ENCODE measurements at regions not wholly inside any gene's neighbourhood (a gene's known extent, or its start where the extent isn't known, plus 50 kb on each side); places are given as distances from the start of the nearest gene placed in this dataset.

- Histone ChIP-seq H3K4me1 (ENCODE audit: control insufficient read depth, insufficient read depth, low read length) (no peaks in the 10 kb centered on the region), H3K9ac (ENCODE audit: low read length) (no peak overlapping the region), H3K27ac (ENCODE audit: low read depth, low read length) (no peak overlapping the region), H3K27me3 (ENCODE audit: control insufficient read depth, insufficient read depth, low read length) (no peaks in the 10 kb centered on the region), H3K36me3 (ENCODE audit: control insufficient read depth, insufficient read depth, low read length) (no peaks in the 10 kb centered on the region), H3K4me3 (ENCODE audit: low read length) (no peak overlapping the region)
Measured at GRCh38 chr1:219401724-219402625, 210.9 kb downstream of the ZC3H11B start.

DNA sequence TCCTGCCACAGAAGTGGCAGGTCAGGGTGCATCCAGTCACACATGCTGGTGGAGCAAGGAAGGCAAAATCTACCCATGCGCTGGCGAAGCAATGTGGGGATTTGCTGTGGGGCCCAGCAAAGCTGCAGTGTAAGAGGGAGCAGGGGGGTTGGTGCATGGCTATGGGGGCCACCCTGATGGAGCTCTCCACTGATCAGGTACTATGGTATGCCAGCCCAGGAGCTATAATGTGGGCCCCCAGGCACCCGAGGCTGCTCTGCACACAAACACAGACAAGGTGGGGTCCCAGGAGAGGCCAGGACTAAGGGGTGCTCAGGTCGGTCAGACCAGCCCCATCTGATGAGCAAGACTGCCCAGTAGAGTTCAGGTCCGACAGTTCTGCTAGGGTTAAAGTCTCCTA is 213.5 kb downstream of the ZC3H11B start:
- Histone ChIP-seq H3K27me3 (ENCODE audit: control insufficient read depth, insufficient read depth, low read length) (no peaks in the 10 kb centered on the region), H3K36me3 (ENCODE audit: control insufficient read depth, insufficient read depth, low read length) (no peaks in the 10 kb centered on the region), H3K4me3 (ENCODE audit: low read length) (no peak overlapping the region), H3K27ac (ENCODE audit: low read depth, low read length) (no peak overlapping the region), H3K9ac (ENCODE audit: low read length) (no peak overlapping the region), H3K4me1 (ENCODE audit: control insufficient read depth, insufficient read depth, low read length) (no peaks in the 10 kb centered on the region)

- H3K27ac ChIP-seq (ENCODE audit: low read depth, low read length) = no peak overlapping the region
- H3K27me3 ChIP-seq (ENCODE audit: control insufficient read depth, insufficient read depth, low read length) = no peaks in the 10 kb centered on the region
- no peaks in the 10 kb centered on the region for H3K4me1 ChIP-seq (ENCODE audit: control insufficient read depth, insufficient read depth, low read length)
- no peaks in the 10 kb centered on the region for H3K36me3 ChIP-seq (ENCODE audit: control insufficient read depth, insufficient read depth, low read length)
- H3K4me3 ChIP-seq (ENCODE audit: low read length) = no peak overlapping the region
- H3K9ac ChIP-seq (ENCODE audit: low read length) = no peak overlapping the region
Measured at GRCh38 chr1:219398815-219399396, 214.0 kb downstream of the ZC3H11B start.

- Histone ChIP-seq H3K36me3 (ENCODE audit: control insufficient read depth, insufficient read depth, low read length) (no peaks in the 10 kb centered on the region), H3K4me1 (ENCODE audit: control insufficient read depth, insufficient read depth, low read length) (no peaks in the 10 kb centered on the region), H3K27me3 (ENCODE audit: control insufficient read depth, insufficient read depth, low read length) (no peaks in the 10 kb centered on the region), H3K4me3 (ENCODE audit: low read length) (no peak overlapping the region), H3K27ac (ENCODE audit: low read depth, low read length) (no peak overlapping the region), H3K9ac (ENCODE audit: low read length) (no peak overlapping the region)
Measured at GRCh38 chr1:219397511-219397910, 215.4 kb downstream of the ZC3H11B start.

DNA sequence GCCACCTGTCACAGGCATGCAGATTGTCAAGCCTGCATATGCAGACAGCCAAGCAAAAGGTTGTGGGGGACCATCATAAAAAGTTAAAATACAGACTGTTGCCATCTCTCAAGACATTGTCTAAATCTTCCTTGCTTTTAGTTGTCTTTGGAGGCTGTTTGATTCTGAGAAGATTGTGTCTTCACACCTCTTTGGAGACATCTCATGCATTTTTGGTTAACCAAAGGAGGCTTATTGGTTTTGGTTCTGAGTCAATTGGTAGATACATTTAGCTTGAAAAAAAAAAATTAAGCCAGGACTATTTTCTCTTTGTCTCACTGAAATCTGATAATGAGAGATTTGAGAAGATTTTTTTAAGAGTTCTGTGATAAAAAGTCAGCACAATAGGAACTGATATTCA is 217.6 kb downstream of the LYPLAL1 start:
- Histone ChIP-seq H3K27me3 (ENCODE audit: control insufficient read depth, insufficient read depth, low read length) (no peaks in the 10 kb centered on the region), H3K4me1 (ENCODE audit: control insufficient read depth, insufficient read depth, low read length) (no peaks in the 10 kb centered on the region), H3K4me3 (ENCODE audit: low read length) (no peak overlapping the region), H3K27ac (ENCODE audit: low read depth, low read length) (no peak overlapping the region), H3K9ac (ENCODE audit: low read length) (no peak overlapping the region), H3K36me3 (ENCODE audit: control insufficient read depth, insufficient read depth, low read length) (no peaks in the 10 kb centered on the region)

DNA sequence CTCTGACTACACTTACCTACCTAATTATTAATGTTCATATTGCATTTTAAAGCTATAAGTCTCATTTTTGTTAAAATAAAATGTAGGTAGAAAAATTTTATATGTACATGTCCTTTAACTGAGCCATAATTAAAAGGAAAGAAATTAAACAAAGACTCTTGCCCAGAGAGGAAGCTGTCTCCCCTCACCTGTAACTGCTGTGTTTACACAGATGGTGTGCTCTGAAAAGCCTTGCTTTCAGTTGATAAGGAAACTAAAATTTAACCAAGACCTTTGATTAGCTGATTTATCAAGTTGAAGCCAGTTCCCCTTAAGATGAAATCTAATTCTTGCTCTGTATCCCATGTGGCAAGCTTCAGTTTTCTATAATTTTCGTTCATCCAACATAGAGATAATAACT is 213.5 kb downstream of the LYPLAL1 start:
- Histone ChIP-seq H3K36me3 (ENCODE audit: control insufficient read depth, insufficient read depth, low read length) (no peaks in the 10 kb centered on the region), H3K27ac (ENCODE audit: low read depth, low read length) (no peak overlapping the region), H3K4me3 (ENCODE audit: low read length) (no peak overlapping the region), H3K9ac (ENCODE audit: low read length) (no peak overlapping the region), H3K27me3 (ENCODE audit: control insufficient read depth, insufficient read depth, low read length) (no peaks in the 10 kb centered on the region), H3K4me1 (ENCODE audit: control insufficient read depth, insufficient read depth, low read length) (no peaks in the 10 kb centered on the region)

DNA sequence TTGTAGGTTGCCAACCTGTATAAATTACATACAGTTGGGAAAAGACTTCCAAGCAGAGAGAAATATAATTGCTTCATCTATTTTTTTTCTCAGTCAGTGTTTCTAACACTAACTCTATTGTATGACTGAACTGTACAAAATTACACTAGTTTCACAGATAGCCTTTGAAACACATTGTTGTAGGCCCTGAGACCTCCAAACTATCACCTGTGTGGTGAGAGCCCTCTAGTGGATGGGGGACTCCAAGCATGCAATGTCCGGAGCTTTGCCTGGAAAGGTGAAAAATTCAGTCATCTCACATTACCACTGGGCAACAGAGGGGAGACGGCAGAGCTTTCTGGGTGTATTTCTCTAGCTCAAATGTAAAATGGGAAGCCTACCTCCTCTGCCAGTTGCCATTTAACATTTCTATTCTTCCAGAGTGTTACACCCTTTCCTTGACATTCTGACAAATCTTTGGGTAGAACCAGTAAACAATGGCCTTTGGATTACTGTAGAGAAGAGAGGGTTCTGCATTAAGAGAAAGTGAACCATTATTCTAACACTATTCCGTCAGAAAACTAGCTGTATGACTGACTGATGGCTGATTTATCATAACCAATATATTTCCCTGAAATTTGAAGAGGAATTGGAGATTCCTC is 212.2 kb downstream of the LYPLAL1 start:
- H3K9ac ChIP-seq (ENCODE audit: low read length) = no peak overlapping the region
- H3K27me3 ChIP-seq (ENCODE audit: control insufficient read depth, insufficient read depth, low read length) = no peaks in the 10 kb centered on the region
- H3K4me1 ChIP-seq (ENCODE audit: control insufficient read depth, insufficient read depth, low read length) = no peaks in the 10 kb centered on the region
- no peak overlapping the region for H3K27ac ChIP-seq (ENCODE audit: low read depth, low read length)
- H3K4me3 ChIP-seq (ENCODE audit: low read length) = no peak overlapping the region
- H3K36me3 ChIP-seq (ENCODE audit: control insufficient read depth, insufficient read depth, low read length) = no peaks in the 10 kb centered on the region

- Histone ChIP-seq H3K9ac (ENCODE audit: low read length) (no peak overlapping the region), H3K4me3 (ENCODE audit: low read length) (no peak overlapping the region), H3K4me1 (ENCODE audit: control insufficient read depth, insufficient read depth, low read length) (no peaks in the 10 kb centered on the region), H3K27ac (ENCODE audit: low read depth, low read length) (no peak overlapping the region), H3K36me3 (ENCODE audit: control insufficient read depth, insufficient read depth, low read length) (no peaks in the 10 kb centered on the region), H3K27me3 (ENCODE audit: control insufficient read depth, insufficient read depth, low read length) (no peaks in the 10 kb centered on the region)
Measured at GRCh38 chr1:219383281-219383680, 209.6 kb downstream of the LYPLAL1 start.

GRCh38 chr1:219381396-219381795 is 207.7 kb downstream of the LYPLAL1 start:
- H3K4me3 ChIP-seq (ENCODE audit: low read length) = no peak overlapping the region
- no peak overlapping the region for H3K27ac ChIP-seq (ENCODE audit: low read depth, low read length)
- H3K36me3 ChIP-seq (ENCODE audit: control insufficient read depth, insufficient read depth, low read length) = no peaks in the 10 kb centered on the region
- no peak overlapping the region for H3K9ac ChIP-seq (ENCODE audit: low read length)
- no peaks in the 10 kb centered on the region for H3K27me3 ChIP-seq (ENCODE audit: control insufficient read depth, insufficient read depth, low read length)
- H3K4me1 ChIP-seq (ENCODE audit: control insufficient read depth, insufficient read depth, low read length) = no peaks in the 10 kb centered on the region

DNA sequence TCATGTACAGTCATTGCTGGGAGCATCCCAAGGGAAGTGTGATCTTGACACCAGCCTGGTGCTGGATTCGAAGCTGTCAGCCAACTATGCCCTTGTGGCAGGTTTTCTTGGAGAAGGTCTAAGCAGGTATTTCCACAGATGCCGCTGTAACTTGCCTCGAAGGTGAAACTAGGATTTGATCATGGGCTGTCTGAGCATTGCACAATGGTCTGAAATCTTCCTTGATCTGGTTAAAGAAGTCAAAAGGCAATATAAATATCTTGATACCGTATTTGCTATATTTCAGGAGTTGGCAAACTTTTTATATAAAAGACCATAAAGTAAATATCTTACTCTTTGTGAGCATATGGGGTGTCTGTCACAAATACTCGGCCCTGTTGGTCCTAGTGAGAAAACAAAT is 206.8 kb downstream of the LYPLAL1 start:
- H3K4me1 ChIP-seq (ENCODE audit: control insufficient read depth, insufficient read depth, low read length) = no peaks in the 10 kb centered on the region
- H3K9ac ChIP-seq (ENCODE audit: low read length) = no peak overlapping the region

DNA sequence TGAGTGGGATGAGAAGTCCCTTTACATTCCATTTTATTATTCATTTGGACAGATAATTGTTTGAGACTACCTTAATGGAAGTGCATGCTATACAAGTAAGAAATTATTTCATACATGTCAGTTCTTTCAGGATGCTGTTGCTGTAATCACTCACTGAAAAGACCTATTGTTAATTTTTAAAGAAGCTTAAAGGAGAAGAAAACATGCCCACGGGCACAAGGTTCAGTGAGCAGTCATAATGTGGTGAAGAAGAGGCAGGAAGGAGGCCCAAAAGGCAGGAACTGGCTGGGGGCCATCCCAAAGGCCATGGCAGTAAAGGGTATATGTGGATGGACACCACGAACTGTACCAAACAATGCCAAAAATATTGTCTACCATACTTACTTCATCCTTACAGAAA is 206.0 kb downstream of the LYPLAL1 start:
- H3K27me3 ChIP-seq (ENCODE audit: control insufficient read depth, insufficient read depth, low read length) = no peaks in the 10 kb centered on the region
- H3K4me3 ChIP-seq (ENCODE audit: low read length) = no peak overlapping the region
- H3K4me1 ChIP-seq (ENCODE audit: control insufficient read depth, insufficient read depth, low read length) = no peaks in the 10 kb centered on the region
- H3K36me3 ChIP-seq (ENCODE audit: control insufficient read depth, insufficient read depth, low read length) = no peaks in the 10 kb centered on the region
- H3K9ac ChIP-seq (ENCODE audit: low read length) = no peak overlapping the region
- no peak overlapping the region for H3K27ac ChIP-seq (ENCODE audit: low read depth, low read length)

More for the DNA sequence above, 206.8 kb downstream of the LYPLAL1 start:
- Histone ChIP-seq H3K27ac (ENCODE audit: low read depth, low read length) (no peak overlapping the region), H3K36me3 (ENCODE audit: control insufficient read depth, insufficient read depth, low read length) (no peaks in the 10 kb centered on the region), H3K27me3 (ENCODE audit: control insufficient read depth, insufficient read depth, low read length) (no peaks in the 10 kb centered on the region), H3K4me3 (ENCODE audit: low read length) (no peak overlapping the region)

DNA sequence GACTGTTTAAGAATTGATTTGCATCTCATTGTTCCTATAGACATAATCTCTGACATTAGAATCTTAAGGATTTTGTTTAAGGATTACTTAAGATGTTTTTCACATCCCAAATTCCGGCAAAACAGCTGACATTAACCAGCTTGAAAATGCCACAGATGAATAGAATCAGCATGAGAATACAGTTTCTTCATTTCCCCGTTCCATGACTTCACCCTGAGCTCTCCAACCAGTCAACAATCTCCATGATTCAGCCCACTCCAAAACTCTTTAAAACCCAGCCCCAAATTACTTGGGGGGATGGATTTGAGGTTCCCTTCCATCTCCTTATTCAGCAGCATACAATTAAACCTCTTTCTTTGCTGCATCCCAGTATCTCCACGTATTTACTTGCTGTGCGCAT is 201.0 kb downstream of the LYPLAL1 start:
- Histone ChIP-seq H3K27ac (ENCODE audit: low read depth, low read length) (no peak overlapping the region), H3K27me3 (ENCODE audit: control insufficient read depth, insufficient read depth, low read length) (no peaks in the 10 kb centered on the region), H3K4me1 (ENCODE audit: control insufficient read depth, insufficient read depth, low read length) (no peaks in the 10 kb centered on the region), H3K9ac (ENCODE audit: low read length) (no peak overlapping the region), H3K36me3 (ENCODE audit: control insufficient read depth, insufficient read depth, low read length) (no peaks in the 10 kb centered on the region), H3K4me3 (ENCODE audit: low read length) (no peak overlapping the region)

All from rectal smooth muscle tissue (tissue), 1 donor.